PC-3 (cell line): ENCODE measurements at regions not wholly inside any gene's neighbourhood (a gene's known extent, or its start where the extent isn't known, plus 50 kb on each side); places are given as distances from the start of the nearest gene placed in this dataset.

Experiments used
- ATAC-seq: fragments of 200-7000 bp; cut with Tn5 transposase; 2 replicates; pipeline ENCODE4 v1.9.1; 2020; ENCODE audit warnings: mild to moderate bottlenecking, moderate library complexity
- BruUV-seq: library from RNA; stranded (reverse); fragments of 400-500 nt; replicated peaks from 2 replicates; lab custom pipeline; 2021; lab: Mats Ljungman, UMichigan
- CTCF ChIA-PET: fragments of 300-600 bp; sonication (Branson Sonifier 250); formaldehyde crosslinking; loops from one replicate; lab custom pipeline; 2022; ENCODE audit warnings: antibody characterized with exemption; lab: Charles Lee
- POLR2A ChIA-PET: fragments of 300-600 bp; sonication (Branson Sonifier 250); formaldehyde crosslinking; loops from one replicate; lab custom pipeline; 2022; ENCODE audit warnings: antibody characterized with exemption; ENCODE audit not compliant: unreplicated experiment; lab: Charles Lee
- DNase-seq: peaks from one replicate; pipeline ENCODE4 v3.0.0-alpha.2; 2015
- H2AFZ ChIP-seq: fragments of 300-600 bp; sonication (generic); 2 replicates; pipeline ENCODE4 v1.6.0; 2016; ENCODE audit warnings: antibody characterized with exemption, low read length
- H3F3A ChIP-seq: fragments of 300-600 bp; sonication (generic); one replicate; pipeline ENCODE4 v1.6.0; 2017; ENCODE audit warnings: antibody characterized with exemption, low read length, control low read depth, mild to moderate bottlenecking; ENCODE audit not compliant: unreplicated experiment
- H3K27ac ChIP-seq: fragments of 300-600 bp; sonication (generic); 2 replicates; pipeline ENCODE4 v1.5.1; 2016; ENCODE audit warnings: mild to moderate bottlenecking, low read length
- H3K27me3 ChIP-seq: fragments of 300-600 bp; sonication (generic); 2 replicates; pipeline ENCODE4 v1.6.1; 2016; ENCODE audit warnings: low read length, mixed read lengths
- H3K36me3 ChIP-seq: fragments of 300-600 bp; sonication (generic); 2 replicates; pipeline ENCODE4 v1.6.1; 2016; ENCODE audit warnings: low read depth, mixed run types, low read length, mixed read lengths
- H3K4me1 ChIP-seq: fragments of 300-600 bp; sonication (generic); 2 replicates; pipeline ENCODE4 v1.5.1; 2016; ENCODE audit warnings: low read length; ENCODE audit not compliant: insufficient read depth
- H3K4me2 ChIP-seq: fragments of 300-600 bp; sonication (generic); 2 replicates; pipeline ENCODE4 v1.6.0; 2016; ENCODE audit warnings: low read length
- H3K4me3 ChIP-seq: fragments of 300-600 bp; sonication (generic); 2 replicates; pipeline ENCODE4 v1.5.1; 2016; ENCODE audit warnings: mild to moderate bottlenecking, low read length, mixed read lengths
- H3K79me2 ChIP-seq: fragments of 300-600 bp; sonication (generic); 2 replicates; pipeline ENCODE4 v1.6.1; 2017; ENCODE audit warnings: low read length, mixed read lengths
- H3K9ac ChIP-seq: fragments of 300-600 bp; sonication (generic); 2 replicates; pipeline ENCODE4 v1.6.0; 2016; ENCODE audit warnings: mild to moderate bottlenecking, low read length
- H3K9me2 ChIP-seq: fragments of 300-600 bp; sonication (generic); replicated peaks from 2 replicates; pipeline ENCODE4 v1.6.1; 2016; ENCODE audit warnings: mixed run types, low read length, mixed read lengths
- H3K9me3 ChIP-seq: fragments of 300-600 bp; sonication (generic); 2 replicates; pipeline ENCODE4 v1.6.1; 2016; ENCODE audit warnings: low read length, mixed read lengths
- H4K20me1 ChIP-seq: fragments of 300-600 bp; sonication (generic); 2 replicates; pipeline ENCODE4 v1.6.1; 2016; ENCODE audit warnings: low read length, mixed read lengths
- CTCF ChIP-seq: fragments of 300-600 bp; sonication (generic); conservative IDR thresholded peaks from 2 replicates; pipeline ENCODE4 v1.5.1; 2017; ENCODE audit warnings: antibody characterized with exemption, low read depth, mild to moderate bottlenecking, low read length
- EZH2 ChIP-seq: fragments of 300-600 bp; sonication (generic); IDR thresholded peaks from one replicate; pipeline ENCODE4 v1.6.1; 2017; ENCODE audit warnings: antibody characterized with exemption, mild to moderate bottlenecking, low read length; ENCODE audit not compliant: unreplicated experiment
- EZH2phosphoT487 ChIP-seq: fragments of 300-600 bp; sonication (generic); IDR thresholded peaks from 2 replicates; pipeline ENCODE4 v1.6.1; 2018; ENCODE audit warnings: mild to moderate bottlenecking, antibody characterized with exemption, low read length, borderline replicate concordance
- intact Hi-C: fragments of 100-400 bp; cut with micrococcal nuclease; formaldehyde crosslinking; loops from 2 replicates; pipeline ENCODE4 v1.9.0; 2023

DNA sequence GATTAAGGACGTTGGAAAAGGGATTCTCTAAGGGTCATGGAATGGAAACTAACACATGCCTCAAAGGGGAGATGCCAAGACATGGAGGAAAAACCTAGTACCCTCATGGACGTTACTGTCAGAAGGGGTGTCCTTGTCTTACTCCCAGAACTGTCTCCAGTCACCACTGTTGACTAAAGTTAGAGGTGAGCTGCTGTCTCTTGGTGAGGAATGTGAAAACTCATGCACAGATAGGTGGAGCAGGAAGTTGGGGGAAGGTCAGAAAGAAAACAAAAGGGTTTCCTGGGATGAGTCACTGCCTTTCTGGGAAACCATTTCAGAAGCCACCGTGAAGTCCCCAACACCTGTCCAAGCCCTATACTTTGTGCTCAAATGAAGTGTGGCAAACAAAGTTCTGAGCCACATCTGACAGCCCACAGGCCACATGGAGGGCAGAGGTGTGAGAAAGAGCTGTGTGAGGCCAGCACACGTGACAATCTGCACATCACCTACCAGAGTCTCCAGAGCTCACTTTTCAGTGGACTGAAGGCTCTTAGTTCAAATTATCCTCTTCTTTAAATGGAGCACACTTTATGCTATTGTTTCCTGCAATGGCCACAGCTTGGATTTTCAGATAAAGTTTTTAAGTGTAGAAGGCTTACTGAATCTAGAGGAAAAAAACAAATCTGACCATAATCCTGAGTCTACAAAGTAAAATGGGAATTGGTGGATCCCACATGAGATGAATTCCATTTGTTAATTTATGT is 92.9 kb upstream of the EGLN3 start:
- H3K4me3 ChIP-seq = no peak overlapping the region
- no peaks in the 10 kb centered on the region for H3K27me3 ChIP-seq
- peak overlapping the region; percentile 18 for H3K4me2 ChIP-seq
- ATAC-seq = peak; percentile 99
- H3K9ac ChIP-seq = no peak overlapping the region
- DNase-seq = peak; percentile 90
- intact Hi-C loops = loop anchor here (1.0 kb wide), 1 partner anchor 42 kb away; no protein-coding TSS in a partner anchor
- H3K9me3 ChIP-seq = no peaks in the 10 kb centered on the region
- TF ChIP-seq EZH2phosphoT487 (no peak), CTCF (no peak), EZH2 (no peak)
- H2AFZ ChIP-seq = peak overlapping the region; percentile 58
- ChIA-PET CTCF (interaction anchor here (0.7 to 1.3 kb wide), 2 partner anchors 55 to 65 kb away, joined by 3 to 4 read pairs; no protein-coding TSS in a partner anchor), POLR2A (no interaction called here)
- no peaks in the 10 kb centered on the region for H3K36me3 ChIP-seq
- H3K9me2 ChIP-seq = no peaks in the 10 kb centered on the region
- H3K79me2 ChIP-seq = no peaks in the 10 kb centered on the region
- peak overlapping the region; percentile 45 for H3K27ac ChIP-seq
- H3F3A ChIP-seq = no peaks in the 10 kb centered on the region
- peaks cover 17% of the 10 kb centered on the region for H3K4me1 ChIP-seq
- no TSS peak for BruUV-seq
- H4K20me1 ChIP-seq = no peaks in the 10 kb centered on the region

GRCh38 chr14:34041220-34041619 is 90.3 kb upstream of the EGLN3 start:
- DNase-seq = no peak
- Histone ChIP-seq H2AFZ (no peak overlapping the region), H3F3A (no peaks in the 10 kb centered on the region), H3K27me3 (no peaks in the 10 kb centered on the region), H3K4me3 (no peak overlapping the region), H4K20me1 (no peaks in the 10 kb centered on the region), H3K4me2 (no peak overlapping the region), H3K9me2 (no peaks in the 10 kb centered on the region), H3K36me3 (no peaks in the 10 kb centered on the region), H3K79me2 (no peaks in the 10 kb centered on the region), H3K27ac (no peak overlapping the region), H3K4me1 (peaks cover 17% of the 10 kb centered on the region), H3K9me3 (no peaks in the 10 kb centered on the region), H3K9ac (no peak overlapping the region)
- no TSS peak for BruUV-seq
- no peak for ATAC-seq
- intact Hi-C loops = no loop called here
- TF ChIP-seq EZH2phosphoT487 = no peak
- TF ChIP-seq CTCF = no peak
- TF ChIP-seq EZH2 = no peak
- ChIA-PET CTCF (no interaction called here), POLR2A (no interaction called here)

GRCh38 chr14:34040766-34041165 is 89.9 kb upstream of the EGLN3 start:
- ChIA-PET POLR2A (no interaction called here), CTCF (no interaction called here)
- H4K20me1 ChIP-seq = no peaks in the 10 kb centered on the region
- H3K4me1 ChIP-seq = peaks cover 17% of the 10 kb centered on the region
- H3K27ac ChIP-seq = no peak overlapping the region
- H3K27me3 ChIP-seq = no peaks in the 10 kb centered on the region
- no peaks in the 10 kb centered on the region for H3K36me3 ChIP-seq
- DNase-seq = no peak
- H3K4me3 ChIP-seq = no peak overlapping the region
- no peaks in the 10 kb centered on the region for H3F3A ChIP-seq
- H3K9me2 ChIP-seq = no peaks in the 10 kb centered on the region
- H3K79me2 ChIP-seq = no peaks in the 10 kb centered on the region
- BruUV-seq = no TSS peak
- TF ChIP-seq EZH2phosphoT487 (no peak), CTCF (no peak), EZH2 (no peak)
- H2AFZ ChIP-seq = no peak overlapping the region
- no peak for ATAC-seq
- no peaks in the 10 kb centered on the region for H3K9me3 ChIP-seq
- intact Hi-C loops = no loop called here
- no peak overlapping the region for H3K4me2 ChIP-seq
- H3K9ac ChIP-seq = no peak overlapping the region
